ENCODE measurements at regions not wholly inside any gene's neighbourhood (a gene's known extent, or its start where the extent isn't known, plus 50 kb on each side); places are given as distances from the start of the nearest gene placed in this dataset.

GRCh38 chr5:19261879-19262278 is 726.1 kb downstream of the CDH18 start:
- Mint-ChIP-seq H3K9me3 (peaks cover 3 to 9% of the 10 kb centered on the region in 2 experiments; a peak in 4 of 5 replicates), H3K36me3 (ENCODE audit: insufficient read depth in 1 of 3, low read depth in 3 of 3) (peaks cover 0 to 10% (median 6%) of the 10 kb centered on the region in 3 experiments; a peak in 3 of 7 replicates), H3K27me3 (ENCODE audit: low read depth) (no peaks in the 10 kb centered on the region), H3K27ac (no peak overlapping the region), H3K4me1 (no peaks in the 10 kb centered on the region), H3K4me3 (no peak overlapping the region)
- Histone ChIP-seq H3K79me2 (ENCODE audit: insufficient read depth, low read length) (no peaks in the 10 kb centered on the region), H3K9me3 (ENCODE audit: control insufficient read depth, low read depth, low read length) (no peaks in the 10 kb centered on the region), H3K14ac (ENCODE audit: insufficient read depth, low read length) (no peak overlapping the region), H3K27me3 (ENCODE audit: insufficient read depth, low read length) (no peaks in the 10 kb centered on the region), H3T11ph (ENCODE audit: low read length) (no peak overlapping the region), H3K56ac (ENCODE audit: insufficient read length, low read depth, low read length) (no peak overlapping the region), H3K9ac (ENCODE audit: extremely low read depth, insufficient read length, low read length) (no peak overlapping the region), H4K8ac (replicated peaks; ENCODE audit: insufficient read length, low read depth, low read length) (no peak overlapping the region), H3K27ac (ENCODE audit: insufficient read length, low read depth, low read length) (no peak overlapping the region), H2AK5ac (ENCODE audit: insufficient read length, low read length) (no peak overlapping the region), H3K79me1 (ENCODE audit: insufficient read depth, low read depth, low read length, poor library complexity, severe bottlenecking) (no peaks in the 10 kb centered on the region), H3K23me2 (ENCODE audit: insufficient read length, low read depth, low read length, poor library complexity, severe bottlenecking) (no peaks in the 10 kb centered on the region), H3K4me2 (ENCODE audit: insufficient read depth, insufficient read length, low read length) (no peak overlapping the region), H4K91ac (ENCODE audit: insufficient read length, low read depth, low read length) (no peak overlapping the region), H2AFZ (ENCODE audit: low read length) (no peak overlapping the region), H2BK15ac (ENCODE audit: low read depth, low read length) (no peak overlapping the region), H4K5ac (ENCODE audit: insufficient read length, low read depth, low read length) (no peak overlapping the region), H2BK12ac (ENCODE audit: insufficient read length, low read depth, low read length) (no peak overlapping the region), H4K20me1 (ENCODE audit: control insufficient read depth, insufficient read depth, insufficient read length) (no peaks in the 10 kb centered on the region), H3K18ac (ENCODE audit: insufficient read length, low read depth, low read length) (no peak overlapping the region), H2BK20ac (ENCODE audit: low read depth, low read length, poor library complexity, severe bottlenecking) (no peak overlapping the region), H3K4me1 (ENCODE audit: insufficient read depth, low read length) (no peaks in the 10 kb centered on the region), H2BK120ac (ENCODE audit: low read depth, low read length, poor library complexity, severe bottlenecking) (no peak overlapping the region), H3K4ac (ENCODE audit: low read depth, low read length) (no peak overlapping the region), H2BK5ac (ENCODE audit: insufficient read length, low read length) (no peak overlapping the region), H3K23ac (ENCODE audit: insufficient read length, low read depth, low read length) (no peak overlapping the region)
- peak; percentile 53 for TF ChIP-seq CTCF (conservative IDR thresholded peaks at IDR 0.05)
- no peak for DNase-seq
- WGBS (ENCODE audit: extremely low coverage, insufficient read length, low lambda C conversion rate), result no CpG with 5 or more reads among the region's 4 CpGs

Data from H9 (cell line).